Stomach (tissue), 8 donors: ENCODE measurements at regions not wholly inside any gene's neighbourhood (a gene's known extent, or its start where the extent isn't known, plus 50 kb on each side); places are given as distances from the start of the nearest gene placed in this dataset.

ENCODE experiments used
- DNase-seq, 2 donors: peaks; one replicate each; pipeline versions ENCODE4 v3.0.0 to v3.0.0-alpha.2; 2013 to 2019
- H3K27ac ChIP-seq, 5 donors: fragments of 200-600 bp in 4 of 5; sonication (generic) in 4 of 5; one replicate each; pipeline ENCODE4 v1.5.1; 2013 to 2019; ENCODE audit warnings: mild to moderate bottlenecking in 1 of 5, moderate library complexity in 1 of 5
- H3K27me3 ChIP-seq, 3 donors: fragments of 200-600 bp; sonication (generic); one replicate each; pipeline ENCODE4 v1.5.1; 2017 to 2019; ENCODE audit warnings: mixed run types in 1 of 3
- H3K36me3 ChIP-seq, 4 donors: fragments of 200-600 bp; sonication (generic); 1 replicate in 3 of 4; 2 replicates in 1 of 4; pipeline ENCODE4 v1.5.1; 2016 to 2019
- H3K4me1 ChIP-seq, 4 donors: fragments of 200-600 bp; sonication (generic); one replicate each; pipeline ENCODE4 v1.5.1; 2016 to 2019
- H3K4me3 ChIP-seq, 4 donors: fragments of 200-600 bp; sonication (generic) in 3 of 4; one replicate each; pipeline ENCODE4 v1.5.1; 2016 to 2019; ENCODE audit warnings: mild to moderate bottlenecking in 1 of 4
- H3K9me3 ChIP-seq, 4 donors: fragments of 200-600 bp; sonication (generic); one replicate each; pipeline ENCODE4 v1.5.1; 2016 to 2019
- EP300 ChIP-seq: sonication (generic); formaldehyde crosslinking; IDR thresholded peaks from one replicate; pipeline ENCODE4 v1.6.1; 2017; ENCODE audit warnings: antibody characterized with exemption
- POLR2A ChIP-seq, 4 donors: fragments of 450-650 bp; IDR thresholded peaks; one replicate each; pipeline ENCODE4 v1.6.1; 2016; ENCODE audit warnings: antibody characterized with exemption in 4 of 4, control low read depth in 2 of 4, mild to moderate bottlenecking in 1 of 4, moderate library complexity in 1 of 4
- POLR2AphosphoS5 ChIP-seq, 3 donors: sonication (generic); formaldehyde crosslinking; IDR thresholded peaks; one replicate each; pipeline ENCODE4 v1.6.1; 2016; ENCODE audit warnings: antibody characterized with exemption in 3 of 3
- WGBS, 5 donors: extraction: QIAGEN DNeasy Blood & Tissue Kit in 3 of 5; methylation state at CpG; one replicate each; pipeline versions ENCODE4 v1.1.5 to v1.1.7; 2013 to 2018; 5-methylcytosine and 5-hydroxymethylcytosine counted together
- intact Hi-C: fragments of 100-400 bp; cut with DNase I; formaldehyde crosslinking; loops from one replicate; pipeline ENCODE4 v1.15.1; 2023; ENCODE audit warnings: low total_unique reads
- TF ChIP-seq, protein P1 (sequence below), 7 experiments: fragments of 450-650 bp in 4 of 7; fragments of 200-600 bp in 3 of 7; sonication (generic) in 3 of 7; IDR thresholded peaks; one replicate each; pipeline ENCODE4 v1.5.1; 2016 to 2019; ENCODE audit warnings: antibody characterized with exemption in 7 of 7, control low read depth in 2 of 7, mild to moderate bottlenecking in 1 of 7
- donor health status: healthy with polysubstance abuse.
- donor health status: Bipolar disorder and iron deficiency.
- donor health status: healthy.

DNA sequence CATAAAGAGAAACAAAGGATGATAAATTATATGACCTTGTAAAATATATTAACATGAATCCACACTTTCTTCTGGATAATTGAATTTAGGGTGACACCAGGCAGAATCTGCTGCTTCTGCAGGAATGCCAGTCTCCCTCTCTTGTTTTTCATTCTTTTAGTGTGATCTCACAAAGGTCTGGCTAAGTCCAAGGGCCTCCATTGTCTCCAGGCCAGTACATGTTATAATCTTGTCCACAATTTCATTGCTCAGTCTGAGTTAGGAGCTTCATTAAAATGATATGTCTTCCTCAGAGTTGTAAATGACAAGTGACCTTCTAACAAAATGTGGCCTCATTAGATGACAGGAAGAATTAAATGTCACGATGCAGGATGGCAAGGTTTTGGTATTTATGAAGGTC is 110.2 kb downstream of the APOB start:
- Histone ChIP-seq H3K27ac (no peak overlapping the region), H3K9me3 (peaks cover 0 to 2% (median under 1%) of the 10 kb centered on the region in 4 donors), H3K27me3 (no peaks in the 10 kb centered on the region), H3K4me3 (no peak overlapping the region), H3K36me3 (no peaks in the 10 kb centered on the region), H3K4me1 (peaks cover 7 to 28% (median 14%) of the 10 kb centered on the region in 4 donors)
- no peak for TF ChIP-seq EP300
- TF ChIP-seq, protein P1, sequence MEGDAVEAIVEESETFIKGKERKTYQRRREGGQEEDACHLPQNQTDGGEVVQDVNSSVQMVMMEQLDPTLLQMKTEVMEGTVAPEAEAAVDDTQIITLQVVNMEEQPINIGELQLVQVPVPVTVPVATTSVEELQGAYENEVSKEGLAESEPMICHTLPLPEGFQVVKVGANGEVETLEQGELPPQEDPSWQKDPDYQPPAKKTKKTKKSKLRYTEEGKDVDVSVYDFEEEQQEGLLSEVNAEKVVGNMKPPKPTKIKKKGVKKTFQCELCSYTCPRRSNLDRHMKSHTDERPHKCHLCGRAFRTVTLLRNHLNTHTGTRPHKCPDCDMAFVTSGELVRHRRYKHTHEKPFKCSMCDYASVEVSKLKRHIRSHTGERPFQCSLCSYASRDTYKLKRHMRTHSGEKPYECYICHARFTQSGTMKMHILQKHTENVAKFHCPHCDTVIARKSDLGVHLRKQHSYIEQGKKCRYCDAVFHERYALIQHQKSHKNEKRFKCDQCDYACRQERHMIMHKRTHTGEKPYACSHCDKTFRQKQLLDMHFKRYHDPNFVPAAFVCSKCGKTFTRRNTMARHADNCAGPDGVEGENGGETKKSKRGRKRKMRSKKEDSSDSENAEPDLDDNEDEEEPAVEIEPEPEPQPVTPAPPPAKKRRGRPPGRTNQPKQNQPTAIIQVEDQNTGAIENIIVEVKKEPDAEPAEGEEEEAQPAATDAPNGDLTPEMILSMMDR (IDR thresholded peaks at IDR 0.05): no peak
- TF ChIP-seq POLR2A (IDR thresholded peaks at IDR 0.05): no peak
- no peak for TF ChIP-seq POLR2AphosphoS5 (IDR thresholded peaks at IDR 0.05)
- intact Hi-C loops: no loop called here
- no peak for DNase-seq
- WGBS, 5 donors: 73 to 88% (median 77%) methylated on average over 1 of the region's 1 CpG

- H3K27ac ChIP-seq: no peak overlapping the region
- DNase-seq: no peak
Measured at GRCh38 chr2:20931346-20931745, 108.4 kb upstream of the LDAH start.

GRCh38 chr2:20930928-20931327 is 108.0 kb upstream of the LDAH start:
- H3K27me3 ChIP-seq: no peaks in the 10 kb centered on the region
- peaks cover 0 to 11% (median 8%) of the 10 kb centered on the region in 4 donors for H3K9me3 ChIP-seq
- 23 to 44% (median 32%) methylated on average over 3 of the region's 3 CpGs for WGBS, 5 donors
- no peak overlapping the region for H3K4me3 ChIP-seq
- peak in 1 of 2 donors; percentile 16 for DNase-seq
- H3K27ac ChIP-seq: no peak overlapping the region
- TF ChIP-seq EP300 (no peak), POLR2A (IDR thresholded peaks at IDR 0.05) (no peak), POLR2AphosphoS5 (IDR thresholded peaks at IDR 0.05) (peak in 1 of 3 donors; percentile 16)
- TF ChIP-seq, protein P1 (IDR thresholded peaks at IDR 0.05): no peak
- intact Hi-C loops: no loop called here
- H3K4me1 ChIP-seq: peaks cover 7 to 28% (median 14%) of the 10 kb centered on the region in 4 donors
- no peaks in the 10 kb centered on the region for H3K36me3 ChIP-seq

More at GRCh38 chr2:20931346-20931745, 108.4 kb upstream of the LDAH start:
- Histone ChIP-seq H3K4me3 (no peak overlapping the region), H3K4me1 (peaks cover 7 to 28% (median 14%) of the 10 kb centered on the region in 4 donors), H3K9me3 (peaks cover 0 to 11% (median 8%) of the 10 kb centered on the region in 4 donors), H3K27me3 (no peaks in the 10 kb centered on the region), H3K36me3 (no peaks in the 10 kb centered on the region)
- TF ChIP-seq, protein P1 (IDR thresholded peaks at IDR 0.05): no peak
- TF ChIP-seq POLR2AphosphoS5 (IDR thresholded peaks at IDR 0.05): no peak
- no peak for TF ChIP-seq POLR2A (IDR thresholded peaks at IDR 0.05)
- TF ChIP-seq EP300: no peak
- WGBS, 5 donors: 61 to 78% (median 70%) methylated on average over 2 of the region's 2 CpGs
- intact Hi-C loops: no loop called here

GRCh38 chr2:20929721-20930120 is 106.8 kb upstream of the LDAH start:
- Histone ChIP-seq H3K36me3 (no peaks in the 10 kb centered on the region), H3K9me3 (peaks cover 0 to 11% (median 8%) of the 10 kb centered on the region in 4 donors), H3K27me3 (peaks cover 0 to 6% (median 0%) of the 10 kb centered on the region in 3 donors), H3K4me1 (peaks cover 3 to 19% (median 8%) of the 10 kb centered on the region in 4 donors), H3K4me3 (no peak overlapping the region), H3K27ac (no peak overlapping the region)
- DNase-seq: no peak
- intact Hi-C loops: no loop called here
- TF ChIP-seq POLR2AphosphoS5 (IDR thresholded peaks at IDR 0.05): no peak
- TF ChIP-seq, protein P1 (IDR thresholded peaks at IDR 0.05): no peak
- no peak for TF ChIP-seq POLR2A (IDR thresholded peaks at IDR 0.05)
- TF ChIP-seq EP300: no peak
